ENCODE measurements at regions not wholly inside any gene's neighbourhood (a gene's known extent, or its start where the extent isn't known, plus 50 kb on each side); places are given as distances from the start of the nearest gene placed in this dataset.

- no peak overlapping the region for H3K27ac ChIP-seq
- H3K4me3 ChIP-seq, result no peak overlapping the region
- DNase-seq, result no peak
- no peak for ATAC-seq
- TF ChIP-seq CTCF (IDR thresholded peaks at IDR 0.05) (no peak), POLR2A (IDR thresholded peaks at IDR 0.05) (no peak)
- intact Hi-C loops (cut with DNase I), result no loop called here
- no peaks in the 10 kb centered on the region for H3K4me1 ChIP-seq
- no peaks in the 10 kb centered on the region for H3K9me3 ChIP-seq
- no peaks in the 10 kb centered on the region for H3K36me3 ChIP-seq
- H3K27me3 ChIP-seq, result no peaks in the 10 kb centered on the region
- 91% methylated on average over 2 of the region's 2 CpGs for WGBS (ENCODE audit: insufficient coverage, low coverage, low lambda C conversion rate, missing lambda C conversion rate)
Observed at GRCh38 chr3:178055939-178056338, 480.3 kb upstream of the KCNMB2 start.

GRCh38 chr3:178056868-178057267 lies 479.4 kb upstream of the KCNMB2 start:
- H3K4me3 ChIP-seq, result no peak overlapping the region
- H3K27ac ChIP-seq, result no peak overlapping the region
- WGBS (ENCODE audit: insufficient coverage, low coverage, low lambda C conversion rate, missing lambda C conversion rate), result 100% methylated on average over 1 of the region's 1 CpG
- no peaks in the 10 kb centered on the region for H3K9me3 ChIP-seq
- TF ChIP-seq CTCF (IDR thresholded peaks at IDR 0.05) (no peak), POLR2A (IDR thresholded peaks at IDR 0.05) (no peak)
- intact Hi-C loops (cut with DNase I), result no loop called here
- ATAC-seq, result no peak
- no peak for DNase-seq
- no peaks in the 10 kb centered on the region for H3K4me1 ChIP-seq
- no peaks in the 10 kb centered on the region for H3K36me3 ChIP-seq
- no peaks in the 10 kb centered on the region for H3K27me3 ChIP-seq

- Histone ChIP-seq H3K36me3 (no peaks in the 10 kb centered on the region), H3K4me1 (no peaks in the 10 kb centered on the region), H3K9me3 (no peaks in the 10 kb centered on the region), H3K27ac (no peak overlapping the region), H3K4me3 (no peak overlapping the region), H3K27me3 (no peaks in the 10 kb centered on the region)
- no peak for DNase-seq
- no peak for ATAC-seq
- TF ChIP-seq CTCF (IDR thresholded peaks at IDR 0.05), result no peak
- no peak for TF ChIP-seq POLR2A (IDR thresholded peaks at IDR 0.05)
- WGBS (ENCODE audit: insufficient coverage, low coverage, low lambda C conversion rate, missing lambda C conversion rate), result 85% methylated on average over 6 of the region's 6 CpGs
- intact Hi-C loops (cut with DNase I), result no loop called here
Observed at GRCh38 chr3:178058629-178059028, 477.6 kb upstream of the KCNMB2 start.

- Histone ChIP-seq H3K27ac (no peak overlapping the region), H3K27me3 (no peaks in the 10 kb centered on the region), H3K9me3 (no peaks in the 10 kb centered on the region), H3K36me3 (no peaks in the 10 kb centered on the region), H3K4me3 (no peak overlapping the region), H3K4me1 (no peaks in the 10 kb centered on the region)
- no peak for TF ChIP-seq POLR2A (IDR thresholded peaks at IDR 0.05)
- ATAC-seq (no peak), DNase-seq (no peak)
- intact Hi-C loops (cut with DNase I), result no loop called here
Observed at GRCh38 chr3:178059119-178059518, 477.1 kb upstream of the KCNMB2 start.

- no peaks in the 10 kb centered on the region for H3K36me3 ChIP-seq
- H3K9me3 ChIP-seq, result no peaks in the 10 kb centered on the region
- H3K27ac ChIP-seq, result no peak overlapping the region
- TF ChIP-seq POLR2A (IDR thresholded peaks at IDR 0.05) (no peak), CTCF (IDR thresholded peaks at IDR 0.05) (no peak)
- intact Hi-C loops (cut with DNase I), result no loop called here
- H3K4me1 ChIP-seq, result no peaks in the 10 kb centered on the region
- DNase-seq (no peak), ATAC-seq (no peak)
- 76% methylated on average over 6 of the region's 6 CpGs for WGBS (ENCODE audit: insufficient coverage, low coverage, low lambda C conversion rate, missing lambda C conversion rate)
- no peak overlapping the region for H3K4me3 ChIP-seq
- H3K27me3 ChIP-seq, result no peaks in the 10 kb centered on the region
Observed at GRCh38 chr3:178059836-178060235, 476.4 kb upstream of the KCNMB2 start.
